A673 (cell line): ENCODE measurements at regions not wholly inside any gene's neighbourhood (a gene's known extent, or its start where the extent isn't known, plus 50 kb on each side); places are given as distances from the start of the nearest gene placed in this dataset.

Experiments used
- BruUV-seq: library from RNA; stranded (reverse); fragments of 400-500 nt; replicated peaks from 2 replicates; lab custom pipeline; 2021; lab: Mats Ljungman, UMichigan
- CTCF ChIA-PET: fragments of 300-600 bp; sonication (Branson Sonifier 250); formaldehyde crosslinking; loops from one replicate; lab custom pipeline; 2022; ENCODE audit warnings: antibody characterized with exemption; lab: Charles Lee
- POLR2A ChIA-PET: fragments of 300-600 bp; sonication (Branson Sonifier 250); formaldehyde crosslinking; loops from one replicate; lab custom pipeline; 2022; ENCODE audit warnings: antibody characterized with exemption; ENCODE audit not compliant: low non-redundant PET; lab: Charles Lee
- DNase-seq: peaks from one replicate; pipeline ENCODE4 v3.0.0-alpha.2; 2015; ENCODE audit warnings: low spot score
- H3K27ac ChIP-seq: fragments of 200-600 bp; sonication (generic); 2 replicates; pipeline ENCODE4 v1.5.1; 2016; ENCODE audit warnings: mixed run types, low read depth, mild to moderate bottlenecking, mixed read lengths, antibody characterized with exemption, low read length; ENCODE audit not compliant: poor library complexity, severe bottlenecking
- H3K27me3 ChIP-seq: fragments of 200-600 bp; sonication (generic); replicated peaks from 2 replicates; pipeline ENCODE4 v1.6.1; 2017; ENCODE audit warnings: mixed run types, low read depth, mild to moderate bottlenecking, mixed read lengths, antibody characterized with exemption, low read length; ENCODE audit not compliant: insufficient read depth, poor library complexity
- H3K36me3 ChIP-seq: fragments of 200-600 bp; sonication (generic); 2 replicates; pipeline ENCODE4 v1.6.1; 2016; ENCODE audit warnings: mixed run types, mild to moderate bottlenecking, mixed read lengths, antibody characterized with exemption, low read length; ENCODE audit not compliant: insufficient read depth, poor library complexity, severe bottlenecking
- H3K4me1 ChIP-seq: fragments of 200-600 bp; sonication (generic); 2 replicates; pipeline ENCODE4 v1.6.1; 2017; ENCODE audit warnings: mixed run types, mild to moderate bottlenecking, mixed read lengths, antibody characterized with exemption, low read length; ENCODE audit not compliant: insufficient read depth, poor library complexity, severe bottlenecking
- H3K4me3 ChIP-seq: fragments of 200-600 bp; sonication (generic); 2 replicates; pipeline ENCODE4 v1.5.1; 2016; ENCODE audit warnings: low read depth, mixed run types, mild to moderate bottlenecking, mixed read lengths, low read length; ENCODE audit not compliant: poor library complexity, severe bottlenecking
- H3K9me3 ChIP-seq: fragments of 200-600 bp; sonication (generic); 2 replicates; pipeline ENCODE4 v1.6.1; 2016; ENCODE audit warnings: mixed run types, low read depth, mild to moderate bottlenecking, mixed read lengths, antibody characterized with exemption, low read length; ENCODE audit not compliant: poor library complexity, severe bottlenecking
- EZH2 ChIP-seq: fragments of 200-600 bp; sonication (generic); IDR thresholded peaks from 2 replicates; pipeline ENCODE4 v1.6.1; 2017; ENCODE audit warnings: borderline replicate concordance, low read depth, mild to moderate bottlenecking, mixed read lengths, antibody characterized with exemption, low read length; ENCODE audit not compliant: poor library complexity, severe bottlenecking
- intact Hi-C: fragments of 100-400 bp; cut with micrococcal nuclease; formaldehyde crosslinking; loops from one replicate; pipeline ENCODE4 v1.10.0; 2022; ENCODE audit not compliant: unreplicated experiment
- TF ChIP-seq, protein P1 (sequence below): fragments of 300-800, 200-600 bp; sonication (generic); conservative IDR thresholded peaks from 2 replicates; pipeline ENCODE4 v1.5.1; 2017; ENCODE audit warnings: low read depth, mild to moderate bottlenecking, antibody characterized with exemption, low read length, moderate library complexity, mixed read lengths

DNA sequence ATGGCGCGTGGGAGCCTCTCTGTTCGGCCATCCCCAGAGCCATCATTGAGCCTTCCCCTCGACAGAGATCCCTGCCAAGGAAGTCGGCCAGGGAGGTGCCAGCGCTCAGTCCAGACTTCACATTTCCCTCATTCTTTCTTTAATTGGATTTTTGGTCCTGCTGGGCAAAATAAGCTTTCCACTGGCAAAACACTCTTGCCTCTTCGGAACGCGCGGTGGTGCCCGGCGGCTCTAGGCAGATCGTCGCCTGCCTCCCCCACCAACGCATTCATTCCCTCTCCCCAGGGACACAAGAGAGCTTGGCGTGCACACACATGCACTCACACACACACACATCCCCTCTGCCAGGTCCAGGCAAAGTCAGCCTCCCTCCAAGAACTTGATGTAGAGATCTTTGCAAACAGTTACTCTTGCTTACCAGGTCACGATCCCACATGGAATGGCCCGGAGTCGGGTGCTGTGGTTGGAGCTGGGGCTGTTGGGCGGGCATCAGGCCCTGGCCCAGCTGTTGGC lies 257.1 kb downstream of the BCOR start:
- Histone ChIP-seq H3K4me1 (peaks cover 39% of the 10 kb centered on the region), H3K4me3 (no peak overlapping the region), H3K36me3 (no peaks in the 10 kb centered on the region), H3K27ac (no peak overlapping the region), H3K9me3 (no peaks in the 10 kb centered on the region), H3K27me3 (no peaks in the 10 kb centered on the region)
- ChIA-PET POLR2A (no interaction called here), CTCF (no interaction called here)
- TF ChIP-seq EZH2 = no peak
- TF ChIP-seq, protein P1, sequence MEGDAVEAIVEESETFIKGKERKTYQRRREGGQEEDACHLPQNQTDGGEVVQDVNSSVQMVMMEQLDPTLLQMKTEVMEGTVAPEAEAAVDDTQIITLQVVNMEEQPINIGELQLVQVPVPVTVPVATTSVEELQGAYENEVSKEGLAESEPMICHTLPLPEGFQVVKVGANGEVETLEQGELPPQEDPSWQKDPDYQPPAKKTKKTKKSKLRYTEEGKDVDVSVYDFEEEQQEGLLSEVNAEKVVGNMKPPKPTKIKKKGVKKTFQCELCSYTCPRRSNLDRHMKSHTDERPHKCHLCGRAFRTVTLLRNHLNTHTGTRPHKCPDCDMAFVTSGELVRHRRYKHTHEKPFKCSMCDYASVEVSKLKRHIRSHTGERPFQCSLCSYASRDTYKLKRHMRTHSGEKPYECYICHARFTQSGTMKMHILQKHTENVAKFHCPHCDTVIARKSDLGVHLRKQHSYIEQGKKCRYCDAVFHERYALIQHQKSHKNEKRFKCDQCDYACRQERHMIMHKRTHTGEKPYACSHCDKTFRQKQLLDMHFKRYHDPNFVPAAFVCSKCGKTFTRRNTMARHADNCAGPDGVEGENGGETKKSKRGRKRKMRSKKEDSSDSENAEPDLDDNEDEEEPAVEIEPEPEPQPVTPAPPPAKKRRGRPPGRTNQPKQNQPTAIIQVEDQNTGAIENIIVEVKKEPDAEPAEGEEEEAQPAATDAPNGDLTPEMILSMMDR = no peak
- BruUV-seq = no TSS peak
- DNase-seq = peak; percentile 86
- intact Hi-C loops = no loop called here

DNA sequence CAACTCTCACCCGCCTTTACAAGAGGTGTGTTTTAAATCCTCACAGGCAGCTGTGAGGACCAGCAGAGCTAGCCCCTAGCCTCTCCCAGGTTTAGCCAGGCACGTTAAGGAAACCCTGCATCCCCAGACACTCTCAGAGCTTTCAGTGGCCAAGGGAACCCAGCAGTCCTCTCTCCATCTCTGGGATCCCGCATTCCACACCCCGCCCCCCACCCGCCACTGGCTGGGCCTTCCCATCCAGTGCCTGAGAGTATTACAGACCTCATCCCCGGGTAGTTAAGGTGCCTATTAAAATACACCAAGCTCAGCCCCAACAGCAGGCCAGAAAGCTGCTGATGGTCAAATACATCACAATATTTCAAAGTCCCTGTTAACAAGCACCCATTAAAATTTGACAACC lies 256.2 kb downstream of the BCOR start:
- no TSS peak for BruUV-seq
- POLR2A ChIA-PET = no interaction called here
- DNase-seq = no peak

DNA sequence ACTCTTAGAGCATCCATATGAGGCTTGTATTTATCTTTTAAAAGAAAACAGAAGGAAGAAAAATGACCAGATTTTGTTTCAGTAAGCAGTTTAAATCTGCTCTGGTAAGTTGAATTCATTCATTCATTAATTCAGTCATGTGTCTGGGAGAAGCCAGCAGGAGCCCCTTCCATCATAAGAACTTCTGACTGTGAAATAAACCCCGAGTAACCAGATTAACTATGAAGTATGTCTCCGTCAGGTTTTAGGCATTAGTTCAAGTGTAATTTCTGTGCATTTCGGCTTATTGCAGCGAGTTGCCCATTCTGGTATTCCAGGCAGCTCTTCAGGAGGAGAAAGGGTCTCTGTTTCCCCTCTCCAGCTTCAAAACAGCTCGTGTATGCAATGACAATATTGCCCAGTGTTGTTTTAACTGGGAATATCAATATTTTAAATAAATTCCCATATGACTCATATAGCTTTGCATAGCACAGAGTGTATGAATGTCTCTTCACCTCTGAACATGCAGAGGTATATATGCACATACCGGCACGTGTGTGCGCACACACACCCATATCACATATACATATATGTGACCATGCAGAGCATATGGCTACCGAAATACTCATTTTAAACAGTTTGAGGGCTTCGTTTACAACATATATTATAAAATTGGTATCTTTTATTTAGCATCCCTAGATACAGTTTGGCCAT lies 255.3 kb downstream of the BCOR start:
- Histone ChIP-seq H3K4me3 (no peak overlapping the region), H3K27me3 (no peaks in the 10 kb centered on the region), H3K4me1 (peaks cover 39% of the 10 kb centered on the region), H3K9me3 (no peaks in the 10 kb centered on the region), H3K36me3 (no peaks in the 10 kb centered on the region), H3K27ac (no peak overlapping the region)
- TF ChIP-seq, protein P1 = no peak
- no peak for TF ChIP-seq EZH2
- BruUV-seq = no TSS peak
- DNase-seq = peak; percentile 53
- intact Hi-C loops = no loop called here
- POLR2A ChIA-PET = no interaction called here
- CTCF ChIA-PET = interaction anchor here (0.7 kb wide), 1 partner anchor 703 kb away, joined by 3 read pairs; no protein-coding TSS in a partner anchor

More for the DNA sequence above, 256.2 kb downstream of the BCOR start:
- no peaks in the 10 kb centered on the region for H3K36me3 ChIP-seq
- no peak for TF ChIP-seq EZH2
- H3K4me3 ChIP-seq = no peak overlapping the region
- no peak overlapping the region for H3K27ac ChIP-seq
- peaks cover 39% of the 10 kb centered on the region for H3K4me1 ChIP-seq
- intact Hi-C loops = no loop called here
- H3K27me3 ChIP-seq = no peaks in the 10 kb centered on the region
- no peaks in the 10 kb centered on the region for H3K9me3 ChIP-seq
- CTCF ChIA-PET = interaction anchor here (0.7 kb wide), 1 partner anchor 704 kb away, joined by 3 read pairs; no protein-coding TSS in a partner anchor
